Neural cell (in vitro differentiated cells): ENCODE measurements at regions not wholly inside any gene's neighbourhood (a gene's known extent, or its start where the extent isn't known, plus 50 kb on each side); places are given as distances from the start of the nearest gene placed in this dataset.

ENCODE experiments used
- H2AFZ ChIP-seq: fragments of 200-600, 300-800 bp; sonication (generic), shearing (Covaris generic); 2 replicates; pipeline ENCODE4 v1.6.0; 2014; ENCODE audit warnings: low read depth, mild to moderate bottlenecking, antibody characterized with exemption, low read length, moderate library complexity
- H3F3A ChIP-seq: fragments of 200-600 bp; shearing (Covaris generic); 2 replicates; pipeline ENCODE4 v1.6.1; 2016; ENCODE audit warnings: mild to moderate bottlenecking, moderate library complexity, mixed read lengths, antibody characterized with exemption, low read length; ENCODE audit not compliant: insufficient read depth, poor library complexity, severe bottlenecking
- H3K27ac ChIP-seq: fragments of 200-600, 300-800 bp; sonication (generic), shearing (Covaris generic); 2 replicates; pipeline ENCODE4 v1.5.1; 2014; ENCODE audit warnings: mild to moderate bottlenecking, low read length, moderate library complexity
- H3K27me3 ChIP-seq: fragments of 300-800, 200-600 bp; sonication (generic), shearing (Covaris generic); 2 replicates; pipeline ENCODE4 v1.6.0; 2014; ENCODE audit warnings: mild to moderate bottlenecking, low read depth, low read length, moderate library complexity; ENCODE audit not compliant: insufficient read depth
- H3K36me3 ChIP-seq: fragments of 300-800, 200-600 bp; sonication (generic), shearing (Covaris generic); 2 replicates; pipeline ENCODE4 v1.5.1; 2014; ENCODE audit warnings: mild to moderate bottlenecking, antibody characterized with exemption, low read length, moderate library complexity; ENCODE audit not compliant: insufficient read depth
- H3K4me2 ChIP-seq: fragments of 300-800, 200-600 bp; sonication (generic), shearing (Covaris generic); 2 replicates; pipeline ENCODE4 v1.6.0; 2014; ENCODE audit warnings: mild to moderate bottlenecking, low read length
- H3K4me3 ChIP-seq: fragments of 300-800, 200-600 bp; sonication (generic), shearing (Covaris generic); 2 replicates; pipeline ENCODE4 v1.5.1; 2014; ENCODE audit warnings: mild to moderate bottlenecking, low read length, moderate library complexity
- H3K79me2 ChIP-seq: fragments of 200-600 bp; shearing (Covaris generic); replicated peaks from 2 replicates; pipeline ENCODE4 v1.6.0; 2014; ENCODE audit warnings: mild to moderate bottlenecking, low read length, moderate library complexity; ENCODE audit not compliant: insufficient read depth
- H3K9ac ChIP-seq: fragments of 300-800, 200-600 bp; sonication (generic), shearing (Covaris generic); 2 replicates; pipeline ENCODE4 v1.6.1; 2016; ENCODE audit warnings: mild to moderate bottlenecking, low read length, mixed read lengths
- H3K9me2 ChIP-seq: fragments of 200-600 bp; shearing (Covaris generic); 2 replicates; pipeline ENCODE4 v1.6.1; 2016; ENCODE audit warnings: mild to moderate bottlenecking, low read length, mixed read lengths; ENCODE audit not compliant: insufficient read depth
- H3K9me3 ChIP-seq: fragments of 200-600, 300-800 bp; sonication (generic), shearing (Covaris generic); 2 replicates; pipeline ENCODE4 v1.6.1; 2016; ENCODE audit warnings: mild to moderate bottlenecking, mixed run types, low read length, moderate library complexity, mixed read lengths
- H4K20me1 ChIP-seq: fragments of 200-600 bp; shearing (Covaris generic); 2 replicates; pipeline ENCODE4 v1.6.1; 2016; ENCODE audit warnings: mild to moderate bottlenecking, mixed run types; ENCODE audit not compliant: insufficient read depth
- EP300 ChIP-seq: fragments of 450-650 bp; conservative IDR thresholded peaks from 2 replicates; pipeline ENCODE4 v1.6.1; 2014; ENCODE audit warnings: antibody characterized with exemption, mild to moderate bottlenecking, moderate library complexity; ENCODE audit not compliant: poor library complexity, severe bottlenecking
- EZH2 ChIP-seq: fragments of 200-600, 300-800 bp; shearing (Covaris generic), sonication (generic); IDR thresholded peaks from 2 replicates; pipeline ENCODE4 v1.6.1; 2014; ENCODE audit warnings: antibody characterized with exemption, low read length, borderline replicate concordance, mild to moderate bottlenecking; ENCODE audit not compliant: insufficient read depth, poor library complexity, severe bottlenecking
- MXI1 ChIP-seq: fragments of 450-650 bp; conservative IDR thresholded peaks from 2 replicates; pipeline ENCODE4 v1.6.1; 2014; ENCODE audit warnings: antibody characterized with exemption, mild to moderate bottlenecking; ENCODE audit not compliant: poor library complexity, severe bottlenecking
- POLR2AphosphoS5 ChIP-seq: IDR thresholded peaks from 2 replicates; pipeline ENCODE4 v1.6.1; 2012
- RAD21 ChIP-seq: fragments of 450-650 bp; conservative IDR thresholded peaks from 2 replicates; pipeline ENCODE4 v1.6.1; 2014; ENCODE audit warnings: antibody characterized with exemption, mild to moderate bottlenecking, moderate library complexity
- SMC3 ChIP-seq: fragments of 450-650 bp; conservative IDR thresholded peaks from 2 replicates; pipeline ENCODE4 v1.6.1; 2014; ENCODE audit warnings: antibody characterized with exemption, mild to moderate bottlenecking, moderate library complexity; ENCODE audit not compliant: poor library complexity
- TAF1 ChIP-seq: IDR thresholded peaks from 2 replicates; pipeline ENCODE4 v1.6.1; 2012; ENCODE audit warnings: low read depth
- TF ChIP-seq, protein P1 (sequence below): fragments of 450-650 bp; IDR thresholded peaks from 2 replicates; pipeline ENCODE4 v1.5.1; 2014; ENCODE audit warnings: antibody characterized with exemption, mild to moderate bottlenecking, moderate library complexity; ENCODE audit not compliant: poor library complexity, severe bottlenecking
- TF ChIP-seq, protein P2 (sequence below): IDR thresholded peaks from 2 replicates; pipeline ENCODE4 v1.6.1; 2012; ENCODE audit warnings: borderline replicate concordance

- Histone ChIP-seq H3K79me2 (no peaks in the 10 kb centered on the region), H3K4me2 (no peak overlapping the region), H3K27ac (no peak overlapping the region), H4K20me1 (no peaks in the 10 kb centered on the region), H3F3A (no peaks in the 10 kb centered on the region), H3K36me3 (no peaks in the 10 kb centered on the region), H3K4me3 (no peak overlapping the region), H3K9me2 (no peaks in the 10 kb centered on the region), H2AFZ (no peak overlapping the region), H3K9ac (no peak overlapping the region), H3K27me3 (no peaks in the 10 kb centered on the region), H3K9me3 (no peaks in the 10 kb centered on the region)
- no peak for TF ChIP-seq RAD21
- no peak for TF ChIP-seq EP300
- TF ChIP-seq, protein P1, sequence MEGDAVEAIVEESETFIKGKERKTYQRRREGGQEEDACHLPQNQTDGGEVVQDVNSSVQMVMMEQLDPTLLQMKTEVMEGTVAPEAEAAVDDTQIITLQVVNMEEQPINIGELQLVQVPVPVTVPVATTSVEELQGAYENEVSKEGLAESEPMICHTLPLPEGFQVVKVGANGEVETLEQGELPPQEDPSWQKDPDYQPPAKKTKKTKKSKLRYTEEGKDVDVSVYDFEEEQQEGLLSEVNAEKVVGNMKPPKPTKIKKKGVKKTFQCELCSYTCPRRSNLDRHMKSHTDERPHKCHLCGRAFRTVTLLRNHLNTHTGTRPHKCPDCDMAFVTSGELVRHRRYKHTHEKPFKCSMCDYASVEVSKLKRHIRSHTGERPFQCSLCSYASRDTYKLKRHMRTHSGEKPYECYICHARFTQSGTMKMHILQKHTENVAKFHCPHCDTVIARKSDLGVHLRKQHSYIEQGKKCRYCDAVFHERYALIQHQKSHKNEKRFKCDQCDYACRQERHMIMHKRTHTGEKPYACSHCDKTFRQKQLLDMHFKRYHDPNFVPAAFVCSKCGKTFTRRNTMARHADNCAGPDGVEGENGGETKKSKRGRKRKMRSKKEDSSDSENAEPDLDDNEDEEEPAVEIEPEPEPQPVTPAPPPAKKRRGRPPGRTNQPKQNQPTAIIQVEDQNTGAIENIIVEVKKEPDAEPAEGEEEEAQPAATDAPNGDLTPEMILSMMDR, result no peak
- TF ChIP-seq MXI1, result no peak
- TF ChIP-seq EZH2, result no peak
- no peak for TF ChIP-seq TAF1
- TF ChIP-seq POLR2AphosphoS5, result no peak
- no peak for TF ChIP-seq SMC3
- TF ChIP-seq, protein P2, sequence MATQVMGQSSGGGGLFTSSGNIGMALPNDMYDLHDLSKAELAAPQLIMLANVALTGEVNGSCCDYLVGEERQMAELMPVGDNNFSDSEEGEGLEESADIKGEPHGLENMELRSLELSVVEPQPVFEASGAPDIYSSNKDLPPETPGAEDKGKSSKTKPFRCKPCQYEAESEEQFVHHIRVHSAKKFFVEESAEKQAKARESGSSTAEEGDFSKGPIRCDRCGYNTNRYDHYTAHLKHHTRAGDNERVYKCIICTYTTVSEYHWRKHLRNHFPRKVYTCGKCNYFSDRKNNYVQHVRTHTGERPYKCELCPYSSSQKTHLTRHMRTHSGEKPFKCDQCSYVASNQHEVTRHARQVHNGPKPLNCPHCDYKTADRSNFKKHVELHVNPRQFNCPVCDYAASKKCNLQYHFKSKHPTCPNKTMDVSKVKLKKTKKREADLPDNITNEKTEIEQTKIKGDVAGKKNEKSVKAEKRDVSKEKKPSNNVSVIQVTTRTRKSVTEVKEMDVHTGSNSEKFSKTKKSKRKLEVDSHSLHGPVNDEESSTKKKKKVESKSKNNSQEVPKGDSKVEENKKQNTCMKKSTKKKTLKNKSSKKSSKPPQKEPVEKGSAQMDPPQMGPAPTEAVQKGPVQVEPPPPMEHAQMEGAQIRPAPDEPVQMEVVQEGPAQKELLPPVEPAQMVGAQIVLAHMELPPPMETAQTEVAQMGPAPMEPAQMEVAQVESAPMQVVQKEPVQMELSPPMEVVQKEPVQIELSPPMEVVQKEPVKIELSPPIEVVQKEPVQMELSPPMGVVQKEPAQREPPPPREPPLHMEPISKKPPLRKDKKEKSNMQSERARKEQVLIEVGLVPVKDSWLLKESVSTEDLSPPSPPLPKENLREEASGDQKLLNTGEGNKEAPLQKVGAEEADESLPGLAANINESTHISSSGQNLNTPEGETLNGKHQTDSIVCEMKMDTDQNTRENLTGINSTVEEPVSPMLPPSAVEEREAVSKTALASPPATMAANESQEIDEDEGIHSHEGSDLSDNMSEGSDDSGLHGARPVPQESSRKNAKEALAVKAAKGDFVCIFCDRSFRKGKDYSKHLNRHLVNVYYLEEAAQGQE, result no peak
These were observed 460.1 kb downstream of the NAF1 start for GRCh38 chr4:162706632-162707031.

DNA sequence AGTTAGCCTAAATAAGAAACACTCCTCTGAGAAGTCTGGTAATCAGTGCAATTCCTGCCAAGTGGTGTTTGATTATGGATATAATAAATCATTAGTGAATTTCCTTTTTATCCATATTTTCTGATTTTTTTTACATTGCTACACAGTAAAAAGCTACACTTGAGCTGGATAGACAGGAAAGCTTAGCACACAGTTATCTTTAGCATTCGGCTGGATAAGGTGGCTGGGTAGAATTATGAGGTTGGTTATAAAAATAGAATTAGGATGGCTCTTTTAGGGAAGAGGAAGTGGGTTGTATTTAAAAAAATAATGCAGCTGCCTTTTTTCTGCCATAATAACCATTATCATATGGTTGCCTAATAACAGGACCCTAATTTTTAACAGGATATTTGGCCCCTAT is 460.6 kb downstream of the NAF1 start:
- Histone ChIP-seq H3K36me3 (no peaks in the 10 kb centered on the region), H3K9me3 (no peaks in the 10 kb centered on the region), H3K27me3 (no peaks in the 10 kb centered on the region), H3K9me2 (no peaks in the 10 kb centered on the region), H4K20me1 (no peaks in the 10 kb centered on the region), H3F3A (no peaks in the 10 kb centered on the region), H2AFZ (no peak overlapping the region), H3K4me2 (no peak overlapping the region), H3K79me2 (no peaks in the 10 kb centered on the region), H3K4me3 (no peak overlapping the region), H3K9ac (no peak overlapping the region), H3K27ac (no peak overlapping the region)
- TF ChIP-seq TAF1, result no peak
- TF ChIP-seq MXI1, result no peak
